Coronary artery (tissue), 2 donors: ENCODE measurements at regions not wholly inside any gene's neighbourhood (a gene's known extent, or its start where the extent isn't known, plus 50 kb on each side); places are given as distances from the start of the nearest gene placed in this dataset.

Experiments
- DNase-seq: peaks from one replicate; pipeline ENCODE4 v3.0.0-alpha.2; 2017; ENCODE audit warnings: low spot score
- H3K27ac ChIP-seq, 2 donors: fragments of 200-600 bp; sonication (generic); one replicate each; pipeline ENCODE4 v1.5.1; 2016 to 2019
- H3K4me3 ChIP-seq: fragments of 200-600 bp; sonication (generic); 2 replicates; pipeline ENCODE4 v1.5.1; 2016; ENCODE audit warnings: mild to moderate bottlenecking, moderate library complexity
- TF ChIP-seq, protein P1 (sequence below): fragments of 200-600 bp; sonication (generic); IDR thresholded peaks from one replicate; pipeline ENCODE4 v1.5.1; 2019; ENCODE audit warnings: antibody characterized with exemption

DNA sequence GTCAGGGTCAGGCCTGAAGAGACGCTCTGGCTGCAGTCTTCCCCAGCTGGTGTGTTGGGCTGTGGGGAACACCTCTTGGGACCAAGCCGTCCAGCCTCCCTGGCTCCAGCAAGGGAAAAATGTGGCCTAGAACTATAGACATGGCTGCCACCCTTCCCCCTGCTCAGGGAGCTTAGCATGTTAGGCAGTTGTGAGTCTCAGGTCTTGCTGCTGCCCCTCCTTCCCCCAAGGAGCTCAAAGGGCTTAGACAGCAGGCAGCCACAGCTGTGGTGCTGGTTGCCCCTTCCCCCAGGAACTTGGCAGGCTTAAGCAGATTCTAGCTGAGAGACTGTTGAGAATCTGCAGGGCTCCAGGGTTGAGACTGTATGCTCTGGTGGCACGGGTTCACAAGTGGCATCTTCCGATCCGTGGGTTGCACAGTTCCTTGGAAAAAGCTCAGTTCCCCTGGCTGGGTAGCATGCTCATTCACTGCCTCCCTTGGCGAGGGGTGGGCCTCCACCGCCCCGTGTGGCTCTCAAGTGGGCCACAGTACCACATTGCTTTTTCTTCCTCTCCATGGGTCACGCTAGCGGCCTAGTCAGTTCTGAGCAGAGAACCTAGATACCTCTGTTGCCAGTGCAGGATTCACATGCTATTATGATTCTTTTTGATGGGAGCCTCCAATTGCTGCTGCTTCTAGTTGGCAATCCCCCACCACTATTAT, 1258.6 kb downstream of the OLFM4 start:
- no peak for DNase-seq
- Histone ChIP-seq H3K4me3 (no peak overlapping the region), H3K27ac (no peak overlapping the region)
- TF ChIP-seq, protein P1, sequence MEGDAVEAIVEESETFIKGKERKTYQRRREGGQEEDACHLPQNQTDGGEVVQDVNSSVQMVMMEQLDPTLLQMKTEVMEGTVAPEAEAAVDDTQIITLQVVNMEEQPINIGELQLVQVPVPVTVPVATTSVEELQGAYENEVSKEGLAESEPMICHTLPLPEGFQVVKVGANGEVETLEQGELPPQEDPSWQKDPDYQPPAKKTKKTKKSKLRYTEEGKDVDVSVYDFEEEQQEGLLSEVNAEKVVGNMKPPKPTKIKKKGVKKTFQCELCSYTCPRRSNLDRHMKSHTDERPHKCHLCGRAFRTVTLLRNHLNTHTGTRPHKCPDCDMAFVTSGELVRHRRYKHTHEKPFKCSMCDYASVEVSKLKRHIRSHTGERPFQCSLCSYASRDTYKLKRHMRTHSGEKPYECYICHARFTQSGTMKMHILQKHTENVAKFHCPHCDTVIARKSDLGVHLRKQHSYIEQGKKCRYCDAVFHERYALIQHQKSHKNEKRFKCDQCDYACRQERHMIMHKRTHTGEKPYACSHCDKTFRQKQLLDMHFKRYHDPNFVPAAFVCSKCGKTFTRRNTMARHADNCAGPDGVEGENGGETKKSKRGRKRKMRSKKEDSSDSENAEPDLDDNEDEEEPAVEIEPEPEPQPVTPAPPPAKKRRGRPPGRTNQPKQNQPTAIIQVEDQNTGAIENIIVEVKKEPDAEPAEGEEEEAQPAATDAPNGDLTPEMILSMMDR = no peak

DNA sequence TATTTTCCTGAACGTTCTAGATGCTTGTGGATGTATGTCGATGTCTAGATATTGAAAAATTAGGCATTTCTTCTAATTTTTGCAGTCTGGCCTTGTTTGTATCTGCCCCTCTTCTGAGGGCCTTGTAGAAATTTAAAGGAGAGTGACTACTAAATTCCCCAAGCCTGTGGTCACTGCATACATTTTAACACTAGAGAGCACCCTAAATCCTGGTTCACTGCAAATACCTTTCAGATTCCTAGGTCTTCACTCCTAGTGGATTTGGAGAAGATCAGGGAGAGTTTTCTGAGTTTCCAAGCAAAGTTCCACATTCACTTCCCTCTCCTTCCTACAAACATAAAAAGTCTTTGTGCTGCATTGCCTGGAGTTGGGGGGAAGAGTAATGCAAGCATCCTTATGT, 1272.5 kb downstream of the OLFM4 start:
- DNase-seq = no peak
- TF ChIP-seq, protein P1 = no peak
- Histone ChIP-seq H3K4me3 (no peak overlapping the region), H3K27ac (no peak overlapping the region)

DNA sequence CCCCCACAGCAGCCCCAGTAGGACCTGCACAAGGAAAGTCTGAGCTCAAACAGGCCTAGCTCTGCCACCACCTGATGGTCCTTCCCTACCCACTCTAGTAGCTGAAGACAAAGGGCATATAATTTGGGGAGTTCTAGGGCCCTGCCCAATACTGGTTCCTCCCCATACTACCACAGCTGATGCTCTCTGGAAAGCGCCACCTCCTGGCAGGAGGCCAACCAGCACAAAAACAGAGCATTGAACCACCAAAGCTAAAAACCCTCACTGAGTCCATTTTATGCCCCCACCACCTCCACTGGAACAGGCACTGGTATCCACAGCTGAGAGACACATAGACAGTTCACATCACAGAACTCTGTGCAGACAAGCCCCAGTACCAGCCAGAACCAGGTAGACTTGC, 1276.8 kb downstream of the OLFM4 start:
- Histone ChIP-seq H3K4me3 (no peak overlapping the region), H3K27ac (no peak overlapping the region)
- TF ChIP-seq, protein P1 = no peak
- no peak for DNase-seq

DNA sequence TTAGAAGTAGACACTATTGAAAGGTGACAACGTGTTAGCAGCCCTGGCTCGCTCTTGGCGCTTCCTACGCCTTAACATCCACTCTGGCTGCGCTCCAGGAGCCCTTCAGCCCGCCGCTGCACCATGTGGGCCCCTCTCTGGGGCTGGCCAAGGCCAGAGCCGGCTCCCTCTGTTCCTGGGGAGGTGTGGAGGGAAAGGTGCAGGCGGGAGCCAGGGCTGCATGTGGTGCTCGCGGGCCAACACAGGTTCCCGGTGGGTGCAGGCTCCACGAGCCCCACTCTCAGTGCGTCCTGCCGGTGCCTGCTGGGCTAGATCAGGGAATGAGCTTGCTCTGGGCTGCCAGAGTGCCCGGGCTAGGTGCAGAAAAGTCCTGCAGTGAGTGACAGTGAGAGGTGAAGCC, 1284.3 kb downstream of the OLFM4 start:
- H3K4me3 ChIP-seq = no peak overlapping the region
- no peak for DNase-seq
- TF ChIP-seq, protein P1 = no peak
- no peak overlapping the region for H3K27ac ChIP-seq

DNA sequence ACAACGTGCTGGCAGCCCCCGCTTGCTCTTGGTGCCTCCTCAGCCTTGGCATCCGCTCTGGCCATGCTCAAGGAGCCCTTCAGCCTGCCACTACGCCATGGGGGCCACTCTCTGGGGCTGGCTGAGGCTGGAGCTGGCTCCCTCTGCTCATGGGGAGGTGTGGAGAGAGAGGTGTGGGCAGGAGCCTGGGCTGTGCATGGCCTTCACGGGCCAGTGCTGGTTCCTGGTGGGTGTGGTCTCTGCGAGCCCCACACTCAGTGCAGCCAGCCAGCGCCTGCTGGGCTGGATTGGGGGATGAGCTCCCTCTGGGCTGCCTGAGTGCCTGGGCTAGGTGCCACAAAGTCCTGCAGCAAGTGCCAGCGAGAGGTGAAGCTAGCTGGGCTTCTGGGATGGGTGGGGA, 1289.1 kb downstream of the OLFM4 start:
- no peak for DNase-seq

DNA sequence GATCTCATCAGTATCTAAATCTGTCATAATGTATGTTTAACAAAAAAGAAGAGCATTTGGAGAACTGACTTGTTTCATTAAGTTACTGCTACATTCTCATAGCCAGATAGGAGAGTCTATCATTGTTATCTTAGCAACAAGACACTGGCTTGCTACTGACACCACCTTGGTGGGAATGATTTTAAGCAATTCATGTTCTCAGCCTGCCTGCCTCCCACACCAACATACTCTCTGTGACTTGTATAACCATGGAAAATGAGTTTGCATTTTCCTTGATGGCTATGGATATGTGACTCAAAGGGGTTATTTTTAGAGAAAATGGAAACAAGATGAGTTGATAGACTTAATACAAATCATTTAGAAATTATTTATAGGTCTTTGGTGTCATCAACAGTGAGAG, 1308.9 kb downstream of the OLFM4 start:
- H3K4me3 ChIP-seq = no peak overlapping the region
- TF ChIP-seq, protein P1 = no peak
- no peak for DNase-seq
- H3K27ac ChIP-seq = no peak overlapping the region

More for the DNA sequence above, 1289.1 kb downstream of the OLFM4 start:
- TF ChIP-seq, protein P1 = no peak
- no peak overlapping the region for H3K27ac ChIP-seq
- no peak overlapping the region for H3K4me3 ChIP-seq

DNA sequence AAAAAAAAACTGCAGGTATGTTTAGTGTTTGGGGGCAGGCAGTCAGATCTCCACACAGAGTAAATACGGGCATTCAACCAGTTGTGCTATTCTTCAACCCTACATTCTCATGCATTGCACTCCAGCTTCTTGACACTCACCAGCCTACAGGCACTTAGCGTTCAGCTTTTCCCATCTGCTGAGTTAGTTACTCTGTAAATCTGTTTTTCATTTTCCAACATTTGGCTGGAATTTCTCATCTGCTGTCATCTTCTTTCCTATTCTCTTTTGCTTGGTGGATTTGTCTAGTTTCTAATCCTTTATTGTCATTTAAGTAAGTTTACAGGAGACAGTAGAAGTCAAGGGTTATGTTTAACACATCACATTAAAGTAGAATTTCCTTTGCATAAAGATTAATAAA, 1318.9 kb downstream of the OLFM4 start:
- Histone ChIP-seq H3K4me3 (no peak overlapping the region), H3K27ac (no peak overlapping the region)
- DNase-seq = no peak
- TF ChIP-seq, protein P1 = no peak
